Erythroblast (primary cell): ENCODE measurements at regions not wholly inside any gene's neighbourhood (a gene's known extent, or its start where the extent isn't known, plus 50 kb on each side); places are given as distances from the start of the nearest gene placed in this dataset.

Experiments used
- GATA1 ChIP-seq: IDR thresholded peaks from 2 replicates; pipeline ENCODE4 v1.6.1; 2011; ENCODE audit warnings: low read depth, mild to moderate bottlenecking, control low read depth, low read length, moderate library complexity
- POLR2A ChIP-seq: IDR thresholded peaks from 2 replicates; pipeline ENCODE4 v1.6.1; 2011; ENCODE audit warnings: mild to moderate bottlenecking, low read length

- TF ChIP-seq POLR2A (no peak), GATA1 (no peak)
These were observed 585.0 kb upstream of the CDH6 start for GRCh38 chr5:30608501-30608900.
